Kidney epithelial cell (primary cell): ENCODE measurements at regions not wholly inside any gene's neighbourhood (a gene's known extent, or its start where the extent isn't known, plus 50 kb on each side); places are given as distances from the start of the nearest gene placed in this dataset.
"Not testable (repeated sequence)": the region's sequence is repeated elsewhere in the genome, so short reads cannot be mapped to it uniquely, and the experiment has no call there.

Source experiments
- DNase-seq: peaks from one replicate; pipeline ENCODE4 v3.0.0-alpha.2; 2010; ENCODE audit warnings: low read depth
- H3K27me3 ChIP-seq: 2 replicates; pipeline ENCODE4 v1.6.0; 2011; ENCODE audit warnings: low read length; ENCODE audit not compliant: control insufficient read depth, insufficient read depth
- H3K36me3 ChIP-seq: 2 replicates; pipeline ENCODE4 v1.5.1; 2011; ENCODE audit warnings: low read length; ENCODE audit not compliant: control insufficient read depth, insufficient read depth
- H3K4me3 ChIP-seq: 2 replicates; pipeline ENCODE4 v1.5.1; 2011; ENCODE audit warnings: low read depth, mild to moderate bottlenecking, control low read depth, low read length
- CTCF ChIP-seq: IDR thresholded peaks from 2 replicates; pipeline ENCODE4 v1.5.1; 2011; ENCODE audit warnings: mild to moderate bottlenecking, moderate library complexity, low read length, control low read depth, inconsistent platforms; ENCODE audit not compliant: insufficient read depth, poor library complexity, severe bottlenecking

DNA sequence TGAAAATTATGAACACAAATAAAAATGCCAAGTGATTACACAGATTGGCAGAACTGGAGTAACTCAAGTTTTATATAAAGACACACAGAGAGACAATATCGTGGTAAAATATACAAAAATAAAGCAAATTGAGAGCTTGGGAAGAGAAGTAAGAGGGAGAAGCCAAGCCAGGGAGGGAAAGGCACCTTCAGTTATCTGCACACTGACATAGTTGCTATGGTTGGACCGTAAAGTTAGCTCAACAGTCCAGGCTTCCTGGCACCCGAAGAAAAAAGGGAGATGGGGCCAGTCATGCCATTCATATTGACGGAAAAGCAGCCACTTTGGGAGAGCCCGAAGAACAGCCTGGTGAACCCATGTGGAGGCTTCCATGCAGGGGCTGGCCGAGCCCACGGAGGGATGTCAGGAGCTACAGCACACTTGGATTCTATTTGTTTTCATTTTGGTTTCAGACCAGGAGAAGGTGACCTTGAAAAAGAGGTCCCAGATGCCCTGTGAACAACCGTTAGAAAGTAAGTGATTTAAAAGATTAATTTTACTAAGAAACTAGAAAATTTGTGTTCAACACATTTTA is 177.1 kb upstream of the IRF2BP2 start:
- not testable (repeated sequence) for H3K4me3 ChIP-seq, DNase-seq, H3K27me3 ChIP-seq, H3K36me3 ChIP-seq

DNA sequence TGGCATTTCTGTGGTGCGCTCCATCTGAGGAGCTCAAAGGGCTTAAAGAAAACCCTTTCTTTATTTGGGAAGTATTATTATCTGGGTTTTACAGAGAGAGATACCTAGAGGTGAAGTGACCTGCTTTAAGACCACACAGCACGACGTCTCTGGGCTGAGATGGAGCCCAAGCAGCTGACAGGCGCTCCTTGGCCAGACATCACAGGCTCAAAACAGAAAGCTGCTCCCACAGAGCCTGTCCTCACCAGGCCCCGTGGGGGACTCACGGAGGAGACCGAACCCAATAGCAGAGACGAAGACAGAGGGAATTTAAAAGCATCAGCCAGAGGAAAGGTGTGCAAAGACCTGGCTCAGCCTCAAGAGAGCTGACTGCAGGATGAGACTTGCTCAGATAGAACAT is 175.9 kb upstream of the IRF2BP2 start:
- not testable (repeated sequence) for H3K36me3 ChIP-seq, DNase-seq, H3K4me3 ChIP-seq, H3K27me3 ChIP-seq

- not testable (repeated sequence) for H3K27me3 ChIP-seq, DNase-seq
Measured at GRCh38 chr1:234785471-234785919, 175.5 kb upstream of the IRF2BP2 start.

GRCh38 chr1:234784108-234784507 is 174.1 kb upstream of the IRF2BP2 start:
- H3K36me3 ChIP-seq, H3K4me3 ChIP-seq, DNase-seq, H3K27me3 ChIP-seq: not testable (repeated sequence)

More at GRCh38 chr1:234785471-234785919, 175.5 kb upstream of the IRF2BP2 start:
- H3K36me3 ChIP-seq, H3K4me3 ChIP-seq: not testable (repeated sequence)

DNA sequence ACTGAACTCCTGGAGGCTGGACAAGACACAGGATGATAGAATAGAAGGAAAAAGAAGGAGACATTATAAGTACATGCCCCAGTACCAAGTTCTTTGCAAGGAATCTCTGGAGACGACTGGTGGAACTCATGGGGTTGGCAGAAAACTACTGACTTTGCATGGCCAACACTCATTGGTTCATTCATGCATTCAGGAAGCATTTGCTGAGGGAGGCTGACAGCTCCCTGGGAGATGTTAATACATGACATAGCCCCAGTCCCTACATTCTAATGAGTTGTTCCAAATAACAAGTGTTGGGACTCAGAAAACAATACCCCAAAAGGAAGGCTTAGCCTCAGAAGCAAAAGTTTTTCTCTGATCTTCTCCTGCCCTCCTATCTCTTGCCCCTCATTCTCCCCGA is 172.8 kb upstream of the IRF2BP2 start:
- H3K36me3 ChIP-seq: no peaks in the 10 kb centered on the region
- H3K4me3 ChIP-seq: no peak overlapping the region
- H3K27me3 ChIP-seq: peaks cover 3% of the 10 kb centered on the region
- TF ChIP-seq CTCF: no peak
- DNase-seq: no peak

GRCh38 chr1:234782105-234782751 is 172.2 kb upstream of the IRF2BP2 start:
- peaks cover 3% of the 10 kb centered on the region for H3K27me3 ChIP-seq
- H3K4me3 ChIP-seq: no peak overlapping the region
- no peaks in the 10 kb centered on the region for H3K36me3 ChIP-seq
- TF ChIP-seq CTCF: no peak
- no peak for DNase-seq

DNA sequence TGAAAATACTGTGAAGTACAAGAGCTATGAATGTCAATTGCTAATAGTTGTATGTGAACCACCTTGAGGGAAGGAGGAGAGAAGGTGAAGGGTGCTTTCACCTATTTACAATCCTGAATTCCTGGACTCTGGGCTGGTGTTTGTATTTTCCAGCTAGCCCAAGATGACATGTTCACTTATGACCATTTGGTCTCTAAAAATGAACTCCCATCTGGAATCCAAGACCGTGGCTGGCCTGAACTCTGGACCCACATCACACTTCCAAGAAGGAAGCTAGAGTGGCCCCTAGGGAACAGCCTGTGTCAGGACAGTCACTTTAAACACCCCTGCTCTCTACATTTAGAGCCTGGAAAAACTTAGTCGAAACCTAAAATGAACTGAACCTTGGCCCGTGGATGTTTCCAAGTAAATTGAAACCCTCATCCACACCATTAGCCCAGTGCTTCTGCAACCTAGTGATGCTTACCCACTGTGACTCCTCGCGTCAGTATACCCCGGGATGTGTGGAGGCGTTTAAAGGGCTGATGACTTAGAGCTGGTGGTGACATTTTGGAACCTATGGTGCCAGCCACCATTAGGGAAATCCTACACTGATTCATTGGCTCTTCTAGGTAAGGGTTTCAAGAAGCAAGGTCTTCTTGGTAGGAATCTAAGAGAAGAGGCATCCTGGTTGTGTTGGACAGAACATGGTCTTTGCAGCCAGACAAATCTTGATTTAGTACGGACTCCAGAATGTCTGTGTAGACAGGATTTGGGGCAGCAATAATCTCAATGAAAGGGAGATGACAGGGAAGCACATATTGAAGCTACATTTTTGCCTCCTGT is 171.5 kb upstream of the IRF2BP2 start:
- Histone ChIP-seq H3K4me3 (no peak overlapping the region), H3K27me3 (peaks cover 9% of the 10 kb centered on the region), H3K36me3 (no peaks in the 10 kb centered on the region)
- no peak for DNase-seq
- no peak for TF ChIP-seq CTCF
